ENCODE measurements at regions not wholly inside any gene's neighbourhood (a gene's known extent, or its start where the extent isn't known, plus 50 kb on each side); places are given as distances from the start of the nearest gene placed in this dataset.

- no peak for DNase-seq
Measured at GRCh38 chr2:104561251-104561650, 292.7 kb upstream of the POU3F3 start.

GRCh38 chr2:104562537-104562936, 291.4 kb upstream of the POU3F3 start:
- no peak for DNase-seq

- DNase-seq, result no peak
Measured at GRCh38 chr2:104563398-104563996, 290.4 kb upstream of the POU3F3 start.

GRCh38 chr2:104568247-104568646, 285.7 kb upstream of the POU3F3 start:
- DNase-seq, result no peak

GRCh38 chr2:104570259-104570658, 283.7 kb upstream of the POU3F3 start:
- no peak for DNase-seq

- DNase-seq, result no peak
Measured at GRCh38 chr2:104572834-104573233, 281.1 kb upstream of the POU3F3 start.

- DNase-seq, result no peak
Measured at GRCh38 chr2:104574367-104574766, 279.5 kb upstream of the POU3F3 start.

- DNase-seq, result no peak
Measured at GRCh38 chr2:104577143-104577542, 276.8 kb upstream of the POU3F3 start.

- no peak for DNase-seq
Measured at GRCh38 chr2:104582471-104582870, 271.4 kb upstream of the POU3F3 start.

GRCh38 chr2:104583811-104584210, 270.1 kb upstream of the POU3F3 start:
- DNase-seq, result no peak

GRCh38 chr2:104584393-104584792, 269.5 kb upstream of the POU3F3 start:
- DNase-seq, result no peak

- no peak for DNase-seq
Measured at GRCh38 chr2:104595576-104595975, 258.3 kb upstream of the POU3F3 start.

GRCh38 chr2:104597942-104598341, 256.0 kb upstream of the POU3F3 start:
- DNase-seq, result no peak

GRCh38 chr2:104598636-104599035, 255.3 kb upstream of the POU3F3 start:
- no peak for DNase-seq

- DNase-seq, result no peak
Measured at GRCh38 chr2:104599787-104600510, 254.0 kb upstream of the POU3F3 start.

GRCh38 chr2:104606056-104606455, 247.9 kb upstream of the POU3F3 start:
- no peak for DNase-seq

GRCh38 chr2:104616856-104617255, 237.1 kb upstream of the POU3F3 start:
- DNase-seq, result no peak

- no peak for DNase-seq
Measured at GRCh38 chr2:104620801-104621200, 233.1 kb upstream of the POU3F3 start.

- no peak for DNase-seq
Measured at GRCh38 chr2:104635608-104636007, 218.3 kb upstream of the POU3F3 start.

GRCh38 chr2:104638190-104638858, 215.6 kb upstream of the POU3F3 start:
- DNase-seq, result no peak

GRCh38 chr2:104638859-104639202, 215.1 kb upstream of the POU3F3 start:
- DNase-seq, result no peak

GRCh38 chr2:104641786-104642185, 212.1 kb upstream of the POU3F3 start:
- DNase-seq, result no peak

GRCh38 chr2:104648376-104648775, 205.5 kb upstream of the POU3F3 start:
- DNase-seq, result no peak

GRCh38 chr2:104649866-104650265, 204.0 kb upstream of the POU3F3 start:
- DNase-seq, result no peak
